Endothelial cell of umbilical vein (primary cell): ENCODE measurements at regions not wholly inside any gene's neighbourhood (a gene's known extent, or its start where the extent isn't known, plus 50 kb on each side); places are given as distances from the start of the nearest gene placed in this dataset.

ENCODE experiments used
- POLR2A ChIP-seq: IDR thresholded peaks from 2 replicates; pipeline ENCODE4 v1.6.1; 2012; ENCODE audit warnings: low read depth, mild to moderate bottlenecking, control low read depth, low read length
- TF ChIP-seq, protein P1 (sequence below), 2 donors: IDR thresholded peaks; 1 replicate in 1 of 2; 2 replicates in 1 of 2; pipeline ENCODE4 v1.5.1; 2011; ENCODE audit warnings: low read length in 2 of 2, mild to moderate bottlenecking in 2 of 2, moderate library complexity in 2 of 2, control low read depth in 1 of 2, inconsistent platforms in 1 of 2, low read depth in 1 of 2; ENCODE audit not compliant: insufficient read depth in 1 of 2; ENCODE audit errors: extremely low read depth in 1 of 2

DNA sequence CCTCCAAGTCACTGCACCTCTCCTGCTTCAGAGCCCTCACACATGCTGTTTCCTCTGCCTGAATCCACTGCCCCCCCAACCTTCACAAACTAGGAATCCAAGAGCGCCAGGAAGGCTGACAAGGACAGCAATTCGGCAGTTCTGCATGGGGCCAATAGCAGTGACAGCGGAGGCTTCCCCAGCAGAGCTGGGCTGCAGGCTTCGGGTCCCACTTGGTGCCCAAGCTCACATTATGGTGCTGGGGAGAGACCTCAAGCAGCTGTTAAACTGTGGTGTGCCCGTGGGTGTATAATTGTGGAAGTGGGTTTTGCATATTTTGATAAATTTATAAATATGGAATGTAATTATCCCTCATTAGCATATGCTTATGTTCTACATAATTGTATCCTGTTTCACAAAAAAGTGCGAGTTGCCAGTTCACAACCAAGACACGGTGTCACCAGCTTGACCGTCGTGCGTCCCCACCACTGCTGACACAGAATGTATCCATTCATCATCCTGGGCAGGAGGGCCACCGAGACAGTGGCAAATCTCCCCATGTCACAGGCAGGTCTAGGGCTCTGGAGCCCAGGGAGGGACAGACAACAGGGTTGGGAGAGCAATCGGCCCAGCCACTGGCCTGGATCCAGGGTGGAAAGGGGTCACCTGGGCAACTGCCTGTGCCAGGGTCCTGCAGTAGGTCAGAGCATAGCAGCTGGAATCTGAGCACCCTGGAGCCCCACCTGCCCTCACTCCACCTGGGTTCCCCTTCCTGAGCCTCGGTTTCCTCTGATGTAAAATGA lies 81.6 kb downstream of the MATN1 start:
- TF ChIP-seq, protein P1, sequence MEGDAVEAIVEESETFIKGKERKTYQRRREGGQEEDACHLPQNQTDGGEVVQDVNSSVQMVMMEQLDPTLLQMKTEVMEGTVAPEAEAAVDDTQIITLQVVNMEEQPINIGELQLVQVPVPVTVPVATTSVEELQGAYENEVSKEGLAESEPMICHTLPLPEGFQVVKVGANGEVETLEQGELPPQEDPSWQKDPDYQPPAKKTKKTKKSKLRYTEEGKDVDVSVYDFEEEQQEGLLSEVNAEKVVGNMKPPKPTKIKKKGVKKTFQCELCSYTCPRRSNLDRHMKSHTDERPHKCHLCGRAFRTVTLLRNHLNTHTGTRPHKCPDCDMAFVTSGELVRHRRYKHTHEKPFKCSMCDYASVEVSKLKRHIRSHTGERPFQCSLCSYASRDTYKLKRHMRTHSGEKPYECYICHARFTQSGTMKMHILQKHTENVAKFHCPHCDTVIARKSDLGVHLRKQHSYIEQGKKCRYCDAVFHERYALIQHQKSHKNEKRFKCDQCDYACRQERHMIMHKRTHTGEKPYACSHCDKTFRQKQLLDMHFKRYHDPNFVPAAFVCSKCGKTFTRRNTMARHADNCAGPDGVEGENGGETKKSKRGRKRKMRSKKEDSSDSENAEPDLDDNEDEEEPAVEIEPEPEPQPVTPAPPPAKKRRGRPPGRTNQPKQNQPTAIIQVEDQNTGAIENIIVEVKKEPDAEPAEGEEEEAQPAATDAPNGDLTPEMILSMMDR (IDR thresholded peaks at IDR 0.05; ENCODE audit: extremely low read depth in 1 of 2, insufficient read depth in 1 of 2, low read depth in 1 of 2, low read length in 2 of 2): no peak
- no peak for TF ChIP-seq POLR2A
